HEK293T (cell line): ENCODE measurements at regions not wholly inside any gene's neighbourhood (a gene's known extent, or its start where the extent isn't known, plus 50 kb on each side); places are given as distances from the start of the nearest gene placed in this dataset.

Experiments
- ARNT ChIP-seq: fragments of 450-650 bp; IDR thresholded peaks from 2 replicates; pipeline ENCODE4 v1.6.1; 2017; ENCODE audit warnings: mild to moderate bottlenecking
- BHLHE40 ChIP-seq: fragments of 450-650 bp; IDR thresholded peaks from 2 replicates; pipeline ENCODE4 v1.6.1; 2016; ENCODE audit warnings: mild to moderate bottlenecking, moderate library complexity, borderline replicate concordance
- CTBP1 ChIP-seq: fragments of 450-650 bp; IDR thresholded peaks from 2 replicates; pipeline ENCODE4 v1.6.1; 2016; ENCODE audit warnings: borderline replicate concordance
- ELF4 ChIP-seq: fragments of 450-650 bp; IDR thresholded peaks from 2 replicates; pipeline ENCODE4 v1.6.1; 2017; ENCODE audit warnings: antibody characterized with exemption
- FOXA1 ChIP-seq: fragments of 450-650 bp; IDR thresholded peaks from 2 replicates; pipeline ENCODE4 v1.6.1; 2016; ENCODE audit warnings: mild to moderate bottlenecking
- FOXK2 ChIP-seq: fragments of 450-650 bp; IDR thresholded peaks from 2 replicates; pipeline ENCODE4 v1.6.1; 2016; ENCODE audit warnings: mild to moderate bottlenecking
- FOXM1 ChIP-seq: fragments of 450-650 bp; IDR thresholded peaks from 2 replicates; pipeline ENCODE4 v1.6.1; 2017; ENCODE audit warnings: mild to moderate bottlenecking, borderline replicate concordance
- HDGF ChIP-seq: fragments of 450-650 bp; IDR thresholded peaks from 2 replicates; pipeline ENCODE4 v1.6.1; 2017; ENCODE audit warnings: antibody characterized with exemption, borderline replicate concordance
- L3MBTL2 ChIP-seq: fragments of 450-650 bp; conservative IDR thresholded peaks from 2 replicates; pipeline ENCODE4 v1.6.1; 2016; ENCODE audit warnings: mild to moderate bottlenecking
- NFRKB ChIP-seq: fragments of 450-650 bp; IDR thresholded peaks from 2 replicates; pipeline ENCODE4 v1.6.1; 2016; ENCODE audit warnings: mild to moderate bottlenecking, moderate library complexity
- PKNOX1 ChIP-seq: fragments of 450-650 bp; IDR thresholded peaks from 2 replicates; pipeline ENCODE4 v1.6.1; 2016
- SP1 ChIP-seq: fragments of 450-650 bp; IDR thresholded peaks from 2 replicates; pipeline ENCODE4 v1.6.1; 2017
- SUZ12 ChIP-seq: fragments of 450-650 bp; IDR thresholded peaks from 2 replicates; pipeline ENCODE4 v1.6.1; 2016; ENCODE audit warnings: mild to moderate bottlenecking
- TARDBP ChIP-seq: fragments of 450-650 bp; IDR thresholded peaks from 2 replicates; pipeline ENCODE4 v1.6.1; 2016

DNA sequence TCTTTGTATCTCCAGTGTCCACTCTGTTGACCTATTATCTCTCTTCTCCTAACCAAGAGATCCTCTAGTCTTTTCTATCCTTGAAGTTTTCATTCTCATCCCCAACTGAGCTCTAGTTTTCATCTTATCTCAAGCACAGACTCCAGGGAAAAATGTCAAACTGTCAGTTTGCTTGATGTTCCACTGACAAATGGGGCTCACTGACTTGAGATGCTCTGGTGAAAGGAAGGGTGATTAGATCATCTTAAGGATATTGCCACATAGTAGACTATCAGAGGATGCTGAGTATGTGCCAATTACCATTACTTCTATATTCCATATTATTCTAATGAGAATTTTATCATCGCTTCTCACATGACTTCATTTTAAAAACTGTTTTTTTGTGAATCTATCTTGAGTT lies 2008.2 kb downstream of the ARAP2 start:
- TF ChIP-seq FOXM1 (no peak), ARNT (no peak), CTBP1 (no peak), FOXK2 (no peak), PKNOX1 (no peak), HDGF (no peak), SUZ12 (no peak), SP1 (no peak), TARDBP (no peak), L3MBTL2 (no peak), BHLHE40 (no peak), FOXA1 (no peak), ELF4 (no peak), NFRKB (no peak)
